ENCODE measurements at regions not wholly inside any gene's neighbourhood (a gene's known extent, or its start where the extent isn't known, plus 50 kb on each side); places are given as distances from the start of the nearest gene placed in this dataset.

DNA sequence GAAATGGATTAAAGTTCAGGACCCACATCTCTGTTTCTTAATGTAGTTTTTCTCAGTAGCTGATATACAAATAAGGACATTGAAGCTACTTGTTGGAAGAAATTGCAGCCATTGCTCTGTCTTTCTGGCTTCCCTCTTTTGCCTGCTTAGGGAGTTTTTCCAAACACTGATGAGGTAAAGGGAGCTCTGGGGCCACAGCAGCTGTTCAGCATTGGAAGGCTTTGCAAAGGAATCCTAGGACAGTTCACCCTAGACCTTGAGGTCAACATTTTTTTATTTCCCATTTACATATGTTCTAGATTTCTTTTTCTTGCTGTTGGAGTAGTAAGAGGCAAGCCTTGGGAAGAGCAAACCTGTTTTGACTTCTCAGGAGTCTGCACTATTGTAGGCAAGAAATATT lies 126.9 kb upstream of the PLPPR5 start:
- TF ChIP-seq, protein P1, sequence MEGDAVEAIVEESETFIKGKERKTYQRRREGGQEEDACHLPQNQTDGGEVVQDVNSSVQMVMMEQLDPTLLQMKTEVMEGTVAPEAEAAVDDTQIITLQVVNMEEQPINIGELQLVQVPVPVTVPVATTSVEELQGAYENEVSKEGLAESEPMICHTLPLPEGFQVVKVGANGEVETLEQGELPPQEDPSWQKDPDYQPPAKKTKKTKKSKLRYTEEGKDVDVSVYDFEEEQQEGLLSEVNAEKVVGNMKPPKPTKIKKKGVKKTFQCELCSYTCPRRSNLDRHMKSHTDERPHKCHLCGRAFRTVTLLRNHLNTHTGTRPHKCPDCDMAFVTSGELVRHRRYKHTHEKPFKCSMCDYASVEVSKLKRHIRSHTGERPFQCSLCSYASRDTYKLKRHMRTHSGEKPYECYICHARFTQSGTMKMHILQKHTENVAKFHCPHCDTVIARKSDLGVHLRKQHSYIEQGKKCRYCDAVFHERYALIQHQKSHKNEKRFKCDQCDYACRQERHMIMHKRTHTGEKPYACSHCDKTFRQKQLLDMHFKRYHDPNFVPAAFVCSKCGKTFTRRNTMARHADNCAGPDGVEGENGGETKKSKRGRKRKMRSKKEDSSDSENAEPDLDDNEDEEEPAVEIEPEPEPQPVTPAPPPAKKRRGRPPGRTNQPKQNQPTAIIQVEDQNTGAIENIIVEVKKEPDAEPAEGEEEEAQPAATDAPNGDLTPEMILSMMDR (IDR thresholded peaks at IDR 0.05; ENCODE audit: low read depth, low read length, poor library complexity, severe bottlenecking): no peak
- no peak for TF ChIP-seq EZH2phosphoT487 (IDR thresholded peaks at IDR 0.05; ENCODE audit: borderline replicate concordance, low read length)
